Peyer's patch (tissue), 4 donors: ENCODE measurements at regions not wholly inside any gene's neighbourhood (a gene's known extent, or its start where the extent isn't known, plus 50 kb on each side); places are given as distances from the start of the nearest gene placed in this dataset.

Experiments
- CTCF ChIP-seq, 6 experiments: fragments of 450-650 bp in 4 of 6; fragments of 200-600 bp in 2 of 6; sonication (generic) in 1 of 6; IDR thresholded peaks; one replicate each; pipeline ENCODE4 v1.5.1; 2017 to 2019; ENCODE audit warnings: antibody characterized with exemption in 6 of 6, mild to moderate bottlenecking in 3 of 6, moderate library complexity in 1 of 6
- POLR2A ChIP-seq, 2 donors: fragments of 450-650 bp; IDR thresholded peaks; one replicate each; pipeline ENCODE4 v1.5.1; 2017; ENCODE audit warnings: antibody characterized with exemption in 2 of 2, mild to moderate bottlenecking in 2 of 2, moderate library complexity in 2 of 2

- TF ChIP-seq CTCF (IDR thresholded peaks at IDR 0.05) (no peak), POLR2A (IDR thresholded peaks at IDR 0.05) (no peak)
These were observed 146.4 kb upstream of the TAS2R1 start for GRCh38 chr5:9776525-9776924.
